HEK293 (cell line): ENCODE measurements at regions not wholly inside any gene's neighbourhood (a gene's known extent, or its start where the extent isn't known, plus 50 kb on each side); places are given as distances from the start of the nearest gene placed in this dataset.
A peak's percentile ranks its signal among the peaks of the same experiment; 100 is the strongest.

Experiments used
- CTCF ChIA-PET: fragments of 350-600 bp; formaldehyde crosslinking; extraction: SDS; loops from one replicate; lab custom pipeline; 2021; ENCODE audit warnings: antibody characterized with exemption; lab: Yijun Ruan, JAX
- POLR2A ChIA-PET: fragments of 300-600 bp; formaldehyde crosslinking; extraction: SDS; loops from one replicate; lab custom pipeline; 2020; ENCODE audit warnings: antibody characterized with exemption, inconsistent platforms; lab: Yijun Ruan, JAX
- H3K27ac ChIP-seq: fragments of 200-500 bp; sonication (Bioruptor generic); 2 replicates; pipeline ENCODE4 v1.5.1; 2014; ENCODE audit warnings: low read depth, low read length, control low read depth, inconsistent platforms; ENCODE audit errors: extremely low read depth
- H3K36me3 ChIP-seq, 2 experiments: fragments of 200-500 bp in 1 of 2; sonication (Bioruptor generic) in 1 of 2; 1 replicate in 1 of 2; 2 replicates in 1 of 2; pipeline ENCODE4 v1.5.1; 2014 to 2017; ENCODE audit warnings: inconsistent platforms in 2 of 2, low read length in 2 of 2; ENCODE audit not compliant: control insufficient read depth in 2 of 2, insufficient read depth in 1 of 2
- H3K4me1 ChIP-seq: fragments of 200-500 bp; sonication (Bioruptor generic); 2 replicates; pipeline ENCODE4 v1.5.1; 2014; ENCODE audit warnings: mild to moderate bottlenecking, low read length, inconsistent platforms; ENCODE audit not compliant: control insufficient read depth, insufficient read depth
- H3K4me3 ChIP-seq: 2 replicates; pipeline ENCODE4 v1.5.1; 2011; ENCODE audit warnings: low read depth, mild to moderate bottlenecking, control low read depth, low read length, moderate library complexity
- H3K9me3 ChIP-seq: fragments of 200-500 bp; sonication (Bioruptor generic); 2 replicates; pipeline ENCODE4 v1.5.1; 2014; ENCODE audit warnings: low read depth, low read length, inconsistent platforms; ENCODE audit not compliant: control insufficient read depth, insufficient read depth
- FEZF1 ChIP-seq: fragments of 450-650 bp; formaldehyde crosslinking; IDR thresholded peaks from 2 replicates; pipeline ENCODE4 v1.5.1; 2016; ENCODE audit warnings: missing biosample characterization, missing genetic modification characterization
- GLIS1 ChIP-seq: fragments of 450-650 bp; formaldehyde crosslinking; IDR thresholded peaks from 2 replicates; pipeline ENCODE4 v1.5.1; 2016; ENCODE audit warnings: missing biosample characterization, missing genetic modification characterization
- IKZF3 ChIP-seq: fragments of 450-650 bp; IDR thresholded peaks from 2 replicates; pipeline ENCODE4 v1.5.0; 2018; ENCODE audit warnings: missing biosample characterization, mild to moderate bottlenecking, missing genetic modification characterization, moderate library complexity
- PRDM1 ChIP-seq: fragments of 450-650 bp; formaldehyde crosslinking; IDR thresholded peaks from 2 replicates; pipeline ENCODE4; 2016; ENCODE audit warnings: missing biosample characterization, missing genetic modification characterization
- REPIN1 ChIP-seq: fragments of 450-650 bp; formaldehyde crosslinking; IDR thresholded peaks from 2 replicates; pipeline ENCODE4 v1.5.1; 2017; ENCODE audit warnings: missing biosample characterization, missing genetic modification characterization, low read depth
- SP3 ChIP-seq: fragments of 450-650 bp; formaldehyde crosslinking; IDR thresholded peaks from 2 replicates; pipeline ENCODE4 v1.5.1; 2016; ENCODE audit warnings: missing biosample characterization, missing genetic modification characterization
- TRIM28 ChIP-seq: IDR thresholded peaks from 2 replicates; pipeline ENCODE4 v1.6.1; 2011; ENCODE audit warnings: low read length, control low read depth, borderline replicate concordance
- ZBTB21 ChIP-seq: fragments of 450-650 bp; formaldehyde crosslinking; IDR thresholded peaks from 2 replicates; pipeline ENCODE4 v1.5.1; 2017; ENCODE audit warnings: missing biosample characterization, missing genetic modification characterization
- ZNF112 ChIP-seq: fragments of 450-650 bp; formaldehyde crosslinking; IDR thresholded peaks from 2 replicates; pipeline ENCODE4 v1.5.0; 2017; ENCODE audit warnings: missing biosample characterization, missing genetic modification characterization
- ZNF114 ChIP-seq: fragments of 450-650 bp; formaldehyde crosslinking; IDR thresholded peaks from 2 replicates; pipeline ENCODE4 v1.5.0; 2017; ENCODE audit warnings: missing biosample characterization, missing genetic modification characterization
- ZNF146 ChIP-seq: fragments of 450-650 bp; formaldehyde crosslinking; IDR thresholded peaks from 2 replicates; pipeline ENCODE4 v1.5.1; 2016; ENCODE audit warnings: missing biosample characterization, missing genetic modification characterization
- ZNF2 ChIP-seq: fragments of 450-650 bp; formaldehyde crosslinking; IDR thresholded peaks from 2 replicates; pipeline ENCODE4 v1.5.1; 2016; ENCODE audit warnings: missing biosample characterization, missing genetic modification characterization
- ZNF202 ChIP-seq: fragments of 450-650 bp; formaldehyde crosslinking; IDR thresholded peaks from 2 replicates; pipeline ENCODE4 v1.5.1; 2016; ENCODE audit warnings: missing biosample characterization, missing genetic modification characterization, borderline replicate concordance
- ZNF211 ChIP-seq: fragments of 450-650 bp; formaldehyde crosslinking; IDR thresholded peaks from 2 replicates; pipeline ENCODE4 v1.5.1; 2016; ENCODE audit warnings: low read depth, missing biosample characterization, missing genetic modification characterization
- ZNF239 ChIP-seq: fragments of 450-650 bp; formaldehyde crosslinking; IDR thresholded peaks from 2 replicates; pipeline ENCODE4 v1.5.1; 2016; ENCODE audit warnings: missing biosample characterization, missing genetic modification characterization
- ZNF341 ChIP-seq: fragments of 450-650 bp; formaldehyde crosslinking; IDR thresholded peaks from 2 replicates; pipeline ENCODE4; 2016; ENCODE audit warnings: low read depth, missing biosample characterization, missing genetic modification characterization
- ZNF391 ChIP-seq: fragments of 450-650 bp; formaldehyde crosslinking; IDR thresholded peaks from 2 replicates; pipeline ENCODE4 v1.5.1; 2016; ENCODE audit warnings: low read depth, missing biosample characterization, missing genetic modification characterization, borderline replicate concordance
- ZNF473 ChIP-seq: fragments of 450-650 bp; formaldehyde crosslinking; IDR thresholded peaks from 2 replicates; pipeline ENCODE4 v1.5.1; 2017; ENCODE audit warnings: missing biosample characterization, missing genetic modification characterization
- ZNF514 ChIP-seq: fragments of 450-650 bp; formaldehyde crosslinking; IDR thresholded peaks from 2 replicates; pipeline ENCODE4 v1.5.1; 2016; ENCODE audit warnings: missing biosample characterization, missing genetic modification characterization
- ZNF521 ChIP-seq: fragments of 450-650 bp; formaldehyde crosslinking; IDR thresholded peaks from 2 replicates; pipeline ENCODE4 v1.5.1; 2017; ENCODE audit warnings: missing biosample characterization, mild to moderate bottlenecking, missing genetic modification characterization
- ZNF768 ChIP-seq: fragments of 450-650 bp; formaldehyde crosslinking; IDR thresholded peaks from 2 replicates; pipeline ENCODE4 v1.5.1; 2018; ENCODE audit warnings: missing biosample characterization, mild to moderate bottlenecking, missing genetic modification characterization
- ZNF785 ChIP-seq: fragments of 450-650 bp; formaldehyde crosslinking; IDR thresholded peaks from 2 replicates; pipeline ENCODE4 v1.5.1; 2016; ENCODE audit warnings: missing biosample characterization, missing genetic modification characterization
- ZSCAN16 ChIP-seq: fragments of 450-650 bp; formaldehyde crosslinking; IDR thresholded peaks from 2 replicates; pipeline ENCODE4 v1.5.1; 2016; ENCODE audit warnings: missing biosample characterization, missing genetic modification characterization
- TF ChIP-seq, protein P1 (sequence below): fragments of 450-650 bp; formaldehyde crosslinking; optimal IDR thresholded peaks from 2 replicates; pipeline ENCODE3; 2016; ENCODE audit warnings: missing biosample characterization, mild to moderate bottlenecking, missing genetic modification characterization
- TF ChIP-seq, protein P2 (sequence below): fragments of 450-650 bp; formaldehyde crosslinking; IDR thresholded peaks from 2 replicates; pipeline ENCODE4 v1.5.1; 2016; ENCODE audit warnings: missing biosample characterization, missing genetic modification characterization

DNA sequence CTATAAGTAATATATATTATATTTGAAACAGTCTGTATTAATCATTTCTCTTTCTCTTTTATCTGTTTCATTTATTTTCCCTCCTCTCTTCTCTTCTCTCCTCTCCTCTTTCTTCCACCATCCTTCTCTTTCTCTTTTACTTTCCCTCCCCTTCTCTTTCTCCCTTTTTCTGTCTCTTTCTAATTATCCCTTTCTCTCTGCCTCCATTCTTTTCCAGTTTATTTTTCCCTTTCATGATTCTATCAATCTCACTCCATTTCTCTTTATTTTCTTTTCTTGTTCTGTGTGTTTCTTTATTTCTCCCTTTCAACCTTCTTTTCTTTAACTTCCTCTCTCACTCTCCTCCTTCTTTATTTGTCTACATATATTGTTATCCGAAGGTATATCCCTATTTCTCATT is 399.8 kb upstream of the POU3F4 start:
- Histone ChIP-seq H3K4me3 (no peak overlapping the region), H3K4me1 (no peaks in the 10 kb centered on the region), H3K27ac (no peak overlapping the region), H3K36me3 (no peaks in the 10 kb centered on the region), H3K9me3 (no peaks in the 10 kb centered on the region; the same call in 1 of the 2 replicates)
- POLR2A ChIA-PET, result no interaction called here
- CTCF ChIA-PET, result no interaction called here
- TF ChIP-seq PRDM1 (tag by site-specific recombination), result peak; percentile 96
- no peak for TF ChIP-seq ZNF391 (tag by site-specific recombination)

DNA sequence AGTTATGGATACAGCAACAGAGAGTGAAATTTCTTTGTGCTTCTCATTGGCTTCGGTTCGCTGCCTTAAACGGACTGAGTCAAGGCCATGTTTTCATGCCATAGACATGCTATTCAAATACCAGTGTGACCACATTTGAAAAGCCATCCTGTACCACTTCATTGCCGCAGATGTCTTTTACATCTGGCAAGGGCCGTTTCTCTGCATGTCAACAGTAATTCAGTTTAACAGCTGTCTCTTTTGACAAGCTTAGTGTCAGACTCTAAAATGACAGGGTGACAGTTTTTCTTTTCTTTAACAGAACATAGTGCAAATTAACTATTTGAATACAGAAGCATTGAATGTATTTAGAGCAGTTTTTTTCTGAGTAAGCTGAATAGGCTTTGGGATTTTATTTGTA is 362.2 kb upstream of the POU3F4 start:
- POLR2A ChIA-PET, result no interaction called here
- TF ChIP-seq, protein P1, sequence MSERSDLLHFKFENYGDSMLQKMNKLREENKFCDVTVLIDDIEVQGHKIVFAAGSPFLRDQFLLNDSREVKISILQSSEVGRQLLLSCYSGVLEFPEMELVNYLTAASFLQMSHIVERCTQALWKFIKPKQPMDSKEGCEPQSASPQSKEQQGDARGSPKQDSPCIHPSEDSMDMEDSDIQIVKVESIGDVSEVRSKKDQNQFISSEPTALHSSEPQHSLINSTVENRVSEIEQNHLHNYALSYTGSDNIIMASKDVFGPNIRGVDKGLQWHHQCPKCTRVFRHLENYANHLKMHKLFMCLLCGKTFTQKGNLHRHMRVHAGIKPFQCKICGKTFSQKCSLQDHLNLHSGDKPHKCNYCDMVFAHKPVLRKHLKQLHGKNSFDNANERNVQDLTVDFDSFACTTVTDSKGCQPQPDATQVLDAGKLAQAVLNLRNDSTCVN (tag by site-specific recombination), result no peak
- no peak for TF ChIP-seq ZBTB21 (tag by site-specific recombination)
- TF ChIP-seq ZNF211 (tag by site-specific recombination), result no peak
- no peak for TF ChIP-seq ZNF114 (tag by site-specific recombination)
- TF ChIP-seq ZNF239 (tag by site-specific recombination), result no peak
- TF ChIP-seq ZSCAN16 (tag by site-specific recombination), result no peak
- TF ChIP-seq GLIS1 (tag by site-specific recombination), result no peak
- TF ChIP-seq TRIM28, result no peak
- no peak for TF ChIP-seq ZNF521
- TF ChIP-seq ZNF146, result no peak
- TF ChIP-seq ZNF341 (tag by site-specific recombination), result no peak
- TF ChIP-seq, all 188 proteins: peak for 0
- Histone ChIP-seq H3K4me3 (no peak overlapping the region), H3K4me1 (no peaks in the 10 kb centered on the region), H3K9me3 (no peaks in the 10 kb centered on the region; the same call in none of the 2 replicates), H3K27ac (no peak overlapping the region), H3K36me3 (no peaks in the 10 kb centered on the region)
- CTCF ChIA-PET, result no interaction called here

DNA sequence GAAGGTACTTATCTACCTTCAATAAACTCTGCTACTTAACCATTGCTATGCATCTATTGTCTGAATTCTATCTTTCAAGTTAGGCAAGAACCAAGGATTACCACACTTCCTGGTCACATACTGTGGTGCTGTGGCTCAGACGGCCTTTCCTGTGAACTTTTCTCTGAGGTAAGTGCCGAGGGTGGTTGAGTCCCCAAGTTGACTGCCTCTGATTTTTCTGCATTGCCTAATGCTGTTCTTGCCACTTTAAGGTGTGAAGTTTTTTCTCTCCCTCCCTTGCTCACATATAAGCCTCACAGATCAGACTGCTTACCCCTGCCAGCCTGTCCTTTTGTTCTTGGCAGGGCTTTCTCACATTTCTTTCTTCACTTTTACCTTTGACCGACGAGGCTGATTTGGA is 348.0 kb upstream of the POU3F4 start:
- Histone ChIP-seq H3K9me3 (no peaks in the 10 kb centered on the region), H3K27ac (no peak overlapping the region), H3K4me1 (no peaks in the 10 kb centered on the region), H3K4me3 (no peak overlapping the region), H3K36me3 (no peaks in the 10 kb centered on the region)
- ChIA-PET CTCF (no interaction called here), POLR2A (no interaction called here)
- TF ChIP-seq ZNF785 (tag by site-specific recombination) (no peak), FEZF1 (no peak), ZNF112 (tag by site-specific recombination) (no peak), ZNF514 (tag by site-specific recombination) (no peak), SP3 (tag by site-specific recombination) (no peak), REPIN1 (tag by site-specific recombination) (no peak), ZNF202 (tag by site-specific recombination) (no peak), IKZF3 (tag by site-specific recombination) (no peak), ZNF521 (no peak), ZNF473 (tag by site-specific recombination) (no peak), ZNF2 (tag by site-specific recombination) (no peak), ZNF114 (tag by site-specific recombination) (no peak), ZNF768 (tag by site-specific recombination) (no peak)
- TF ChIP-seq, protein P2, sequence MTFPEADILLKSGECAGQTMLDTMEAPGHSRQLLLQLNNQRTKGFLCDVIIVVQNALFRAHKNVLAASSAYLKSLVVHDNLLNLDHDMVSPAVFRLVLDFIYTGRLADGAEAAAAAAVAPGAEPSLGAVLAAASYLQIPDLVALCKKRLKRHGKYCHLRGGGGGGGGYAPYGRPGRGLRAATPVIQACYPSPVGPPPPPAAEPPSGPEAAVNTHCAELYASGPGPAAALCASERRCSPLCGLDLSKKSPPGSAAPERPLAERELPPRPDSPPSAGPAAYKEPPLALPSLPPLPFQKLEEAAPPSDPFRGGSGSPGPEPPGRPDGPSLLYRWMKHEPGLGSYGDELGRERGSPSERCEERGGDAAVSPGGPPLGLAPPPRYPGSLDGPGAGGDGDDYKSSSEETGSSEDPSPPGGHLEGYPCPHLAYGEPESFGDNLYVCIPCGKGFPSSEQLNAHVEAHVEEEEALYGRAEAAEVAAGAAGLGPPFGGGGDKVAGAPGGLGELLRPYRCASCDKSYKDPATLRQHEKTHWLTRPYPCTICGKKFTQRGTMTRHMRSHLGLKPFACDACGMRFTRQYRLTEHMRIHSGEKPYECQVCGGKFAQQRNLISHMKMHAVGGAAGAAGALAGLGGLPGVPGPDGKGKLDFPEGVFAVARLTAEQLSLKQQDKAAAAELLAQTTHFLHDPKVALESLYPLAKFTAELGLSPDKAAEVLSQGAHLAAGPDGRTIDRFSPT (tag by site-specific recombination), result no peak
